GM10248 (cell line): ENCODE measurements at regions not wholly inside any gene's neighbourhood (a gene's known extent, or its start where the extent isn't known, plus 50 kb on each side); places are given as distances from the start of the nearest gene placed in this dataset.

ENCODE experiments used
- CTCF ChIA-PET: fragments of 300-600 bp; sonication (Branson Sonifier 250); formaldehyde crosslinking; extraction: SDS; loops from one replicate; lab custom pipeline; 2021; ENCODE audit warnings: antibody characterized with exemption; lab: Yijun Ruan, JAX
- POLR2A ChIA-PET: fragments of 350-650 bp; sonication (Branson Sonifier 250); formaldehyde crosslinking; extraction: SDS; loops from one replicate; lab custom pipeline; 2020; ENCODE audit warnings: antibody characterized with exemption; lab: Yijun Ruan, JAX
- DNase-seq: peaks from one replicate; pipeline ENCODE4 v3.0.0; 2012; ENCODE audit errors: extremely low spot score
- TF ChIP-seq, protein P1 (sequence below): IDR thresholded peaks from 2 replicates; pipeline ENCODE4 v1.5.1; 2012; ENCODE audit warnings: mild to moderate bottlenecking, low read depth; ENCODE audit errors: extremely low read depth, missing control alignments, control extremely low read depth

DNA sequence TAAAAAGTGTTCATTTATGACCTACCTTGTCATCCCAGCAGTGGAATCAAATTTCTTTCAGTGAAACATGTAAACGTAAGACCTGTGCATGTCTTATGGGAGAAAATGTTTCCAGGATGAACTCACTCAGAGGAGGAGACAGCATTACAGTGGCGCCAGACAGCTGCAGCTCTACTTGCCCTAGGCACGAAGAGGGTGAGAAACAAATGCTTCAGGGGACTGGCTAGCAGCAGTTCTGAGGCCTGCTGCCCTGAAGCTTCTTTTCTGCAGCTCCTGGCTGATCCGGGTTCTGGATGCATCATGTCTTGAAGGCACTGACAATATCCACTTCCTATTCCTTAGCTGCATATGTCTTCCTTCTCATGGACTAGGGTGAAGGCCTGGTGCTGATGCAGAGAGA lies 120.2 kb downstream of the QRSL1 start:
- TF ChIP-seq, protein P1, sequence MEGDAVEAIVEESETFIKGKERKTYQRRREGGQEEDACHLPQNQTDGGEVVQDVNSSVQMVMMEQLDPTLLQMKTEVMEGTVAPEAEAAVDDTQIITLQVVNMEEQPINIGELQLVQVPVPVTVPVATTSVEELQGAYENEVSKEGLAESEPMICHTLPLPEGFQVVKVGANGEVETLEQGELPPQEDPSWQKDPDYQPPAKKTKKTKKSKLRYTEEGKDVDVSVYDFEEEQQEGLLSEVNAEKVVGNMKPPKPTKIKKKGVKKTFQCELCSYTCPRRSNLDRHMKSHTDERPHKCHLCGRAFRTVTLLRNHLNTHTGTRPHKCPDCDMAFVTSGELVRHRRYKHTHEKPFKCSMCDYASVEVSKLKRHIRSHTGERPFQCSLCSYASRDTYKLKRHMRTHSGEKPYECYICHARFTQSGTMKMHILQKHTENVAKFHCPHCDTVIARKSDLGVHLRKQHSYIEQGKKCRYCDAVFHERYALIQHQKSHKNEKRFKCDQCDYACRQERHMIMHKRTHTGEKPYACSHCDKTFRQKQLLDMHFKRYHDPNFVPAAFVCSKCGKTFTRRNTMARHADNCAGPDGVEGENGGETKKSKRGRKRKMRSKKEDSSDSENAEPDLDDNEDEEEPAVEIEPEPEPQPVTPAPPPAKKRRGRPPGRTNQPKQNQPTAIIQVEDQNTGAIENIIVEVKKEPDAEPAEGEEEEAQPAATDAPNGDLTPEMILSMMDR, result no peak
- CTCF ChIA-PET, result interaction anchor here (1.3 to 1.5 kb wide), 2 partner anchors 183 to 248 kb away, joined by 3 read pairs; no protein-coding TSS in a partner anchor
- POLR2A ChIA-PET, result no interaction called here
- no peak for DNase-seq

DNA sequence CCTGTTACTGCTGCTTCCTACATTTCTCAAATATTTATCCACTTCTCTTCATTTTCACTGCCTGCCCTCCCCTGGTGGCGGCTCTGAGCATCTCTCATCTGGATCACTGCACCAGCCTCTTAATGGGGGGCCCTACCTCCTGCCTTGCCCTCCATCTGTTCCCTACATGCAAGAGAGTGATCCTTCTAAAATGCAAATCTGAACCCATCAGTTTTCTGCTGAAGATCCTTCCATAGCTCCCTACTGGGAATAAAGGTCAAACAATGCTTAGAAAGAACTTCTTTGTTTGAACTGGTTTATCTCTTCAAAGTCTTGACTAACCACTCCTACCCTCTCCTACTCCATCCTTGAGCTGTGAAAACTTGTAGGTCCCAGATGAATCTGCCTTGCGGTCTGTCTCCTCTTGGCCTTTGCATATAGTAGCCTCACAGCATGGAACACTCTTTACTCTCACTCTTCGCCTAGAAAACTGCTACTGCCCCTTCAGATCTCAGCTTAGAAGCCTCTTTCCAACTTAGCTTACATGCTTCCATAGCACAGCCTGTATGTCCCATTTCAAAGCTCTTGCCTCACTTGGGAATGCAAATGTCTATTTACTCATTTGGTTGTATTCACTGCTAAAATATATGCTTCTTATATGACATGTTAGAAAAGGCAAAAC lies 119.3 kb downstream of the QRSL1 start:
- no peak for DNase-seq
- TF ChIP-seq, protein P1, result no peak
- ChIA-PET CTCF (interaction anchor here (0.9 to 1.9 kb wide), 3 partner anchors 9 to 249 kb away, joined by 3 to 7 read pairs (median 3); no protein-coding TSS in a partner anchor), POLR2A (no interaction called here)

DNA sequence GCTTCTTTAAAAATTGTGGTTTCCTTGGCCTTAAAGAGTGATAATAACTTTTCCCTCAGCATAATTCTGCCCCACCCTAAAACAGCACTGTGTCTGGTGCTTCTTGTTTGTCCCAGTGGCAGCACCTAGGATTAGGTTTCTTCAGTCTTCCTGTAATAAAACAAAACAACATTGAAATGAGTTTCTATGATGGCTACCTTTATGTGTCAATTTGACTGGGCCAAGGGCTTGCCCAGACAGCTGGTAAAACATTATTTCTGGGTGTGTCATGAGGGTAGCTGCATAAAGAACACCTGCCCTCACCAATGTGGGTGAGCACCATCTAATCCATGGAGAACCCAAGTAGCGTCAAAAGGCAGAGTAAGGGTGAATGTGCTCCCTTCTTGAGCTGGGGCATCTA lies 117.8 kb downstream of the QRSL1 start:
- ChIA-PET POLR2A (no interaction called here), CTCF (interaction anchor here (1.0 to 2.4 kb wide), 4 partner anchors 9 to 31 kb away, joined by 3 to 13 read pairs (median 5); no protein-coding TSS in a partner anchor)
- no peak for DNase-seq
- TF ChIP-seq, protein P1, result no peak

DNA sequence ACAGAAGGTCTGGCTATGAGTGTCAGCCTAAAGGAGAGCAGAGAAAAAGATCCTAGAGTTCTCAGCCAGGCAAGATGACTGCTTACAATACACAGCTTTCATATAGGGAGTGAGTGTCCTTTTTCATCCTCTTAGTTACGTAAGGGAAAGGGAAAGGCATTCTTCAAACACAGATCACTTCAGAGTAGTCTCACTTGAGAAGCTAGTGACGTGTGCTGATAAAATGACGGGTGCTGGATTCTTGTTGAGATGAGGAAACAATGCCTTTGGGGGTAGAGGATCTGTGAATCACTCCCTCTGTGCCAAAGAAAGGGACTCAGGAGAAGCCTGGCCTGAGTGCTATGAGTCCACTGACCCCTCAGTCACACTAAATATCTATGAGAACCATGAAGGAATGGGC lies 117.3 kb downstream of the QRSL1 start:
- ChIA-PET POLR2A (no interaction called here), CTCF (interaction anchor here (1.0 to 2.4 kb wide), 3 partner anchors 9 to 18 kb away, joined by 3 to 13 read pairs (median 7); no protein-coding TSS in a partner anchor)
- TF ChIP-seq, protein P1, result no peak
- no peak for DNase-seq

DNA sequence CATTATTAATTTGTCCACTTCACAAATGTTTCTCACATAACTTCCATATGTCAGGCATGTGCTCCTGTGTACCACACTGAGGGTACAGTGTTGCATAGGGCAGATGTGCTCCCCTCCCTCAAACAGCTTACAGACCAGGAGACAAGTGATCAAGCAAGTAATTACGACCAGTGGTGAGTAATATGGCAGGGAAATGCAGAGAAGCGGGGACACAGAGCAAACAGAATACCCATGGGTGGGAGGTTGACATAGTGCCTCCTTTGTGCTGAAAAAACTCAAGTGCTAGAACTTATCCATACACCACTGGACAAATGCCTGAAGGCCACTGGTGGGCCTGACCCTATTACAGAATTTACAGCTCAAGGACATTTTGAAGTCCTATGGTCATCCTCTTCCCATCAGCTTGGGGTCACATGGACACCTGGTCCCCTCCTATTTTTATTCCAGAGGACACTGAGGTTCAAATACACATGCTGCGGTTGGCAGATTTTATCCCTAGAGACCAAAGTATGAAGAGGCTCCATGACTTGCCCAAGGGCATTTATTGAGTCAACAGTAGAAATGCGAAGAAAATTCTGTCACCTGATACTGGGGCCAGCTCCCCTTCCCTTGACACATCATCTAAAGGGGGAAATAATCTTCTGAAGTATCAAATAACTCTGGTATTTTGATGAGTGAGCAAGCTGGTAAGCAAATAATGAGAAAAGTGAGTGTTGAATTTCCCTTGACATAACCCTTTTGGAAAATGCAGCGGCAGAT lies 116.6 kb downstream of the QRSL1 start:
- ChIA-PET POLR2A (no interaction called here), CTCF (interaction anchor here (1.1 to 2.4 kb wide), 3 partner anchors 9 to 26 kb away, joined by 3 to 13 read pairs (median 3); no protein-coding TSS in a partner anchor)
- no peak for DNase-seq
- TF ChIP-seq, protein P1, result no peak

DNA sequence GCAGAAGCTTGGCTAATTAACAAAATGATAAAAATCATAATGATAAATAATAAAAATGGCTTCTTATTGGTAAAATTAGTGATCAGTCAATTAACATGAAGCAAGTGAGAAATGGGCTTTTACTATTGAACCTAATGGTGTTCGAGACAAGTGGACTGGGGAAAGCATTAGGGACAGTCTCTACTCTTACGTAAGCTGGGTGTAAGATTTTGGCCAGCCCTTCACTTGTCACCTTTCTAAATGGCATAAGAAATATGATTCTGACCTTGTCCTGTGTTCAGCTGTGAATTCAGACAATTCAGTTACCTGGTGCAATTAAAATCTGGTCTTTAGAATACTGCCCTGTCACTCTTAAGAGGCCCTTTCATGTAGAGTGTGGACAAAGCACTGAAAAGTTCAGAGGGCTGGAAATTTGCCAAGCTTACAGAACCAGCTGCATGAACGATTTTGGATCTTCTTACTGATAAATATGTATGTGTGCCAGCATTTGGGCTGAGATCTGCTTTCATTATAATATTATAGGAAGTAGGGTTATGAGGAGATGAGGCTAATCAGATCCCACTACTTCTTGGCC lies 115.9 kb downstream of the QRSL1 start:
- ChIA-PET CTCF (interaction anchor here (1.0 to 1.2 kb wide), 4 partner anchors 8 to 27 kb away, joined by 3 to 4 read pairs (median 3); no protein-coding TSS in a partner anchor), POLR2A (no interaction called here)
- no peak for DNase-seq
- TF ChIP-seq, protein P1, result no peak
